Right lung (tissue), 2 donors: ENCODE measurements at regions not wholly inside any gene's neighbourhood (a gene's known extent, or its start where the extent isn't known, plus 50 kb on each side); places are given as distances from the start of the nearest gene placed in this dataset.

Source experiments
- DNase-seq, 2 donors: peaks; one replicate each; pipeline ENCODE4 v3.0.0-alpha.2; 2013

DNA sequence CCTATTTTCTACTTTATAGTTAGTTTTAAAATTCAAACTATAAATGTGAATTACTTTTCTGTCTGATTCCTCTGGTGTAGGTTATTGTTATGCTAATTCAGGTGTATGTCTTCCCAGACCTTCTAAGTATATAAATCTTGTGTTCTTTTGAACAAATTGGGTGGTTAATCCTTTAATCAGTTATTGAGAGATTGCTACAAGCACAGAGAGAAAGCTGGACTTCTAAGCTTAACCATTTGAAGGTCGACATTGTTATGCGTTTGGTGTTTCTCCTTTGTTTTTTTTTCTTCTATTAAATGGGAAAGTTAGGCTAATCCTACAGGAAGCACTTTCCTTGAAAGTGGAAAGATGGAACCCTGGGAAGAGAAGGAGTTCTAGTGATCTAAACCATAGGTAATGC lies 592.6 kb downstream of the SLC4A3 start:
- no peak for DNase-seq

DNA sequence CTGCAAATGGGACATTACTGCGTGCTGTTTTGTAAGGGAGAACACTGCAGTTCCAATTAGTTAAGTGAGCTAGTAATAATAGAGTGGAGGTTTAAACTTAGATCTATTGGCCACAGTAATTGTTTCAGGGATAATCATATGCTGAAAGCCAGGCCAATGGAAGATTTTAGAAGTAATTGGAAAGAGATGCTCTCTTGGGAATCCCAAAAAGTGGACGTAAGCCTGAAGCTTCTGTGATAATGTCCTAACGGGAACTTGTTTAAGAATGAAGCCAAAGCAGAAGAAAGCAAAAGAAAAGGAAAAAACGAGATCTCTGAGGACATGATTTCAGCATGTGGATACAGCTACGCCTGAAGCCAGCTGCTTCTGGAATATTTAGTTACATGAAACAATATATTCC lies 594.6 kb downstream of the SLC4A3 start:
- DNase-seq: no peak

DNA sequence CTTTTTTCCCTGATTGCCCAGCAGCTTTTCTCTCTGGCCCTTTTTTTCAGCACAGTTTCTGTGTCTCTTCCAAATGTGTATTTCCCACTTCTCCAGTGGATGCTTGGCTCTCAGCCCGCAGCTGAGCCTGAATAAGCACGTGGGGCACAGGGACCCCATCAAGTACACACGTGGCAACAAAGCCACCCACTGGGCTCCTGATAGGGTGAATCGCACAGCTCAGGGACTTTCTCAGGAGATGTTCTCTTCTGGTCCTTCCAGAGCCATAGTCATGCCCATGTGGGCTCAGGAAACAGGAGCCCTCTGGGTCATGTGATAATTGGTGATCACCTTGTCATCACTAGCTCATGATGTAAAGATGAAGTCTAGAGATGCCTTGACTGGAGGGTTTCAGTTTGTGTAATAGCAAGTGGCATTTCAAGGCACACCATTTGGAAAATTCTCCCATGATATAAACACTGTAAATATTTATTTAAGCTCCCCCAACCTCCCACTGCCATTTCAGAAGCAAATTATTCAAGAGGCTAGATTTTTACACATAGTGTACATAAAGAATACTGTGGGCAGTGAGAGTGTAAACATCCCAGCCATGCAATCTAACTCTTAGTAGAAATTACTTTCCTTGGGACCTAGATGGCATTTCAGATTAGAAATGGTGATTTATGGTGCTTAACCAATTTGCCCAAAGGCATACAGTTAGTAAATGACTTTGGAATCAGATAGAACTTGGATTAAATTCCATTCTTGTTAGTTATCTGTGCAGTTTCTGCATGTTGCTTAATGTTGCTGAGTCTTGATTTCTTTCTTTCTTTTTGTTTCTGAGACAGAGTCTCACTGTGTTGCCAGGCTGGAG lies 597.5 kb downstream of the SLC4A3 start:
- DNase-seq: no peak

DNA sequence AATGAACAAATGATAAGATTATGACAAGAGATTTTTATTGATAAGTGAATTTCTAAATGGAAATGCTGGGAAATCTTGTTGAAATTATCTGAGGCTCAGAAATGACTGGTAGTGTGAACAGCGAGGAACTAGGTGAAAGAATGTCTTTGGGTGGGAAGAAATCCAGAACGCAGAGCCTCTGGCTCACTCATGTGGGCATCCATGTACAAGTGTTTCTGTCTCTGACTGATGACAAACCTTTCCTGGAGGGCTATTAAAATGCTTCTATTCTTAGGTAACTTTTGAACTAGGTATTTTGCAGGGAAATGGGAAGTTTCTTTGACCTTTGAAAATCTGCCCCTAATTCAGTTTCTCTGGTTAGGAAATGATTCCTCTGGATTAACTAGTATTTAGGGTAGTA lies 598.6 kb downstream of the SLC4A3 start:
- DNase-seq: no peak

DNA sequence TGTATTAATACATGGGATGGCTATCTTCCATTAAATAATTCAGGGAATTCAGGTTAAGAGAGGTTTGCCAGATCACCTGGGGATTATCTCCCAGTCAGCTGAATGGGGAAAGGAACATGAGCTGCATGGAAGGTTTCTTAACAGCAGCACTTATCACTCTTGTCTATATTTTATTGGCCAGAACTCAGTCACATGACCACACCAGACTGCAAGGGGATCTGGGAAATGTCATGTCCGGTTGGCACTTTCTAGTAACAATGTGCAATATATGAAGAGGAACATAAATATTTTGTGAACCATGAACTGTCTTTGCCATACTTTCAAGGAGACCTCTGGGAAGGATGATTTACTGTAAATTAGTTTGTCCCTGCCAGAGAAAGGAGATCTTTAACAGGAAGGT lies 599.1 kb downstream of the SLC4A3 start:
- DNase-seq: no peak

DNA sequence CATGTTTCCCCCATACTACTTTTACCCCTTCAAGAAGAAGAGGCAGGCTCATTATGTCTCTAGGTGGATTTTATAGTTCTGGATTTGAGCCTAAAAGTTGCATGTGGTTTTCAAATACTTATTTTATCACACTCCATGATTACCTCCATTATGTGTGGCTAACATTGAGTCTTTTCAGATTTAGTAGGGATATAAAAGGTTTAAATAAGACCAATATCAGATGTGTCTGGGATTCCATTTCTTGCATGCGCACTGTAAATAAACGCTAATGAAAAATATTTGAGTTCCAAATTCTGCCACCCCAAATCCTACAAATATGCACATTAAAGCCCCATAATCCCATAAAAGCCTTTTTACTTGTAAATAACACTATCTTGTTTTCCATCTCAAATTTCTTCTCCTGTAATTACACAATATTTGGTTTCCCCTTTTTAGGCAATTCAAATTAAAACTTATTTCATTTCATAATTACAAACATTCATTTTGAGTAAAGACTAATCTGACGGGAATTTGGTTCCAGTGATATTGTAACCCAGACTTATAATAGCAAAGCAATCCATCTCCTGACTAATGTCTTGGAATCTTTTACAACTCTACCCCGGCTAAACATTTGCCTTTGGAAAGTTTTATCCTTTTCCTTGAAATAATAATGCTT lies 600.0 kb downstream of the SLC4A3 start:
- no peak for DNase-seq

DNA sequence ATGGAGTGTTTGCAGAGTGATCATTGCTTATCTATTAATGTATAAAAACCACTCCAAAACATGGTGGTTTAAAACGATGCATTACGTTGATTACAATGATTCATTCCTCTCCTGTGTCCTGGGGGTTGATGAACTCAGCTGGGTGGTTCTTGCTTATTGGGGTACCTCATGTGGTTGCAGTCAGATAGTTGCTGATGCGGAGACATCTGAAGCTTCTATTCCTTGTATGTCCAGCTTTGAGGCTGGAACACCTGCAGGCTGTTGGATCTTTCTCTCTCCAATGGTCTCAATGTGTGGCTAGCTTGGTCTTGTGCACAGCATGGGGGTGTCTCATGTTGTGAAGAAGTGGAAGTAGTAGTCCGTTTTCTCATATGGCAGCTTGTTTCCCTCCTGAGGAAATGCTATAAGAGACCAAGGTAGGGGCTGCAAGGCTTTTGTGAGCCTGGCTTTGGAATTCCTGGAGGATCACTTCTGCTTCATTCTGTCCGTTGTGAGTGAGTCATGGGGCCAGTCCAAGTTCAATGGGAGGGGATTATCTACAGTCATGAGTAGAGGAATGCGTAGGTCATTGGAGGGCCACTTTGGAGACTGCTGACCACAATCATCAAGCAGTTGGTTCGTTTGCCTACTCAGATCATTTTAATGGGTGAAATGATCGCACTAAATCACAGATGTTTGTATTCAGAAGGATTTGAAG lies 601.0 kb downstream of the SLC4A3 start:
- no peak for DNase-seq

DNA sequence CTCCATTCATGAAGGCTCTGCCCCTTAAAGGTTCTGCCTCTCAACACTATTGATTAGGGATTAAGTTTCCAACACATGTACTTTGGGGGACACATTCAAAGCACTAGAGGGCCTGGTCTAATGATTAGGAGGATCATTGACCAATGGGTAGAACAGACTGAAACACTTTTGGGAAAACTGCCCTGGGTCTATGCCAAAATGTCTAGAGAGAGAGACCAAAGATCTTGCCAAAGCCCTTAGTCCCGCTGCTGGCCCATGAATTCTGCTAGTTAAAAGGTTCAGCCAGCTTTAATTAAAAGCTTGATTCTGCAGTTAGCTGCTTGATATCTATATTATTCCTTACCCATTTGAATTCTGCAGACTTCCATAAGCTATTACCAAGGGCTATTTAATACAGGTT lies 613.2 kb downstream of the SLC4A3 start:
- no peak for DNase-seq

DNA sequence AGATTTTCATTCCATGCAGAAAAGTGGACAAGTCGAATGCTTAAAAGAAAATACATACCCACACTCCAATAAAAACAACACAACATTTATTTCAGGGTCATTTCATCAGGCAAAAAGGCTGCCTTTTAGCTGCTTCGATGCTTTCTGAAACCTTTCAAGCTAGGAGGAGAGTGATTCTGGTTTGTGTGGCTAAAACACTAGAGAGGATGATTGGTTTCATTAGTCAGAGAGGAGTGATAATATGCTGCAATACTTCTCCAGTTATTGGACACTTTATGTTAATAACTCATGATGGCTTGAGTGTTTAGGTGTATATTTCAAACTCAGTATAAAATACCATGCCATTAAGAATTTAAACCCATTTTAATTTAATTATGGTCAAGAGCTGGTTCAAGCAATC lies 614.0 kb downstream of the SLC4A3 start:
- DNase-seq: no peak

DNA sequence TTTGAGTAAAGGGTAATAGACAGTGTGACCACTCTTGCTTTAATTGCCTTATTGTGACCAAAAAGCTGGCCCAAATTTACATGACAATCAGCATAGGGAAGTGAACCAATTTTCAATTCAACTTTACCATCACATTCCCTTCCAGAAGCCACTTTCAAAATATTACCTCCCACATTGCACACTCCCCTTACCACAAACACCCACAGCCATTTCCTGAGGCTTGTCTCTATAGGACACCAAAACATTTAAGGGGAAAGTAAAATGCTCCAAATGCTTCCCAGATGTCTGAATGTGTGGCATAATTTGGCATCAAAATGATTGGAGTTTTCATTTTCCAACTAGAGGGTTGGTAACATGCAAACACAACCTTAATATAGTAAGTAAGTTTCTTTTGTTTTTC lies 616.1 kb downstream of the SLC4A3 start:
- DNase-seq: no peak

DNA sequence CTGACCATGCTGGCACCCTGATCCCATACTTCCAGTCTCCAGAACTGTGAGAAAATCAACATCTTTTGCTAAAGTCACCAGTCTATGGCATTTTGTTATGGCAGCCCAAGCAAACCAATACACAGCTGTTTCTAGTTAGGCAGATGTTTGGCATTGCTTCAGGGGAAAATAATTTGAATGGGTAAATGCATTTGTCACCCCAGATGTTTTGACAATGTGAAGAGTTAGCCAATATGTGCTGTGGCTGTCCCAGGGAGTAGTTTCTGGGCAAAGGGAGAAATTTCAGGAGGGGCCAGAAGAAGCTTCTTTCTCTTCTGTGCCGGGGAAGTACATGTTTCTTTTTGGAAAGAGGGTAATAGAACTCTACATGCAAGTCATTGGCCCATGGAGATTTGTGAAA lies 619.0 kb downstream of the SLC4A3 start:
- no peak for DNase-seq

DNA sequence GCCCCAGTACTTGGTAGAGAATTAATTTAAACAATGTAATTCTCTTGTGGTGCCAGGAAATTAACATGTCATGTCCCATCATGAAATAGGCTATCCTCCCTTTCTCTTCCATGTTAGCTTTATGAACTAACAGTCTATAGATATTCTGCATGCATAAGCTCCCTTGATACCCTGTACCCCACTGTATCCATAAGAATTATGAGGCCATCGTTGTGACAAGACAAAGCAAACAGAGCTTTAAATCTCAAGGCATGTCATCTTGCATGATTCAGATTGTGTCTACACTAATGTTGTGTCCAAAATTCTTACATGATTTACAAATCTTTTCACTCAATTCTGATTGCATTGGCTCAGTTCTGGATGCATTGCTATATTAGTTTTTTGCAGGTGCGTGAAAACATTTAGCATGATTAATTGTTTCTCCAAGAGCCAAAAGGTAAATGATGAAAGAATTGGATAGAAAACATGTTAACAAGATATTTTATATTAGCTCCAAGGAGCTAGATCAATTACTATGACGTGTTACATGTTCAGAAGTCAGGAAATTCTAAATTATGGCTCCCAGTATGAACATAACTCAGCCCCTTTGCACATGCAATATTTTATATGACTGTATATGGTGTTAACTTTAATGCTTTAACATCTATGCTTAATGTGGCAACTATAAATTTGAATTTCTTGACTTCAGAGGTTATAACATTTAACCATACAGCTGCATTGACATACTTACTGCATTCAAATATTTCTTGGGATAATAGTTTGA lies 620.3 kb downstream of the SLC4A3 start:
- DNase-seq: no peak

DNA sequence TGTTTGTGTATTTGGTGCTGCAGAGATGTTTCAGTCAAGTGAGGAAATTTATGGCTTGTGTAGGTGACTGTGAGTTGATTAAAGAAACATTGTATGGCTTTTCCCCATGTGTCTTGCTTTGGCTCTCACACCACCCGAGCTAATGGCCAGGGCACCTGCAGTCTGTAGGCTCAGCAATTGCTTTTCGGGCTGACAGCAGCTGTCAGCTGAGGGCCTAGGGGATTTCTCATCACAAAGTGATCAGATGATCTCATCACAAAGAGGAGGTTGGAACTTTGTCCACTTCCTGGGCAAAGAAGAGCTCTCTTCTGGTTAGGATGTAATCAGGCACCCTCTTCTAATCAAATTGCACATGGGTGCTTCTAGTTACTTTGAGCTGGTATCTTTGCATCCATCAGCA lies 632.2 kb downstream of the SLC4A3 start:
- DNase-seq: no peak

DNA sequence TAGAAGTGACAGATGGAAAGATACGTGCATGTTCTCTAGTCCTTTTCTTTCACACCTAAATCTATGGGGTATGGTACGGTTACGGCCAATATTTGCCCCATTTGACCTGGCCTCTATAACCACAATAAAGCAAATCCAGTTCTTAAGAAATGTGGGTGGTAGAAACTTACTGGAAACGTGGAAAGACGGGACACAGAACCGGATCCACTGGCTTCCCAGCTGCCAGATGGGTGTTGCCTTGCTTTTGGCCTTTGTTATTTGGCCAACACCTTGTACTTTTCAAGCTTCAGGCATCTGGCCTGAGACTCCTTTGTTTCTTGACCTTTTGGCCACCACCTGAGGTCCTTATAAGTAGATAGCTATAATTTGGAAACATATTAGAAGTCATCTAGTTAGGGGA lies 635.9 kb downstream of the SLC4A3 start:
- no peak for DNase-seq

DNA sequence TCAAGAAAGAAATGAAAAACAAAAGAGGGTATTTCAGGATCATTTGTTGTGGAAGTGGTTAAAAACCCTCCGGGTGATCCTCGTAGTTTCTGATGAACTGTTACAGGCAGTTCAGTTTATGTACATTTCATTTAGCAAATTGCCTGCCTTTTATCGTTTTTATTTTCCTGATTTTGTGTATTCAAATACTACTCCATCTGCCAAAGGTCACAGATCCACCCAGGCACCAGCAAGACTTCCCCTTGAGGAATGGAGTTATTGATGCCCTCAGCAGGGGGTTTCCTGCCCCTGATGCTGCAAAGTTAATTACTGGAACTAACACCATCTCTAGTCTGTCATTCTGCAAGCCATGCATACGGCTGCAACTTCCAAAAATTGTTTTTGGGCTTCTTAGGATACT lies 641.9 kb downstream of the SLC4A3 start:
- DNase-seq: no peak

DNA sequence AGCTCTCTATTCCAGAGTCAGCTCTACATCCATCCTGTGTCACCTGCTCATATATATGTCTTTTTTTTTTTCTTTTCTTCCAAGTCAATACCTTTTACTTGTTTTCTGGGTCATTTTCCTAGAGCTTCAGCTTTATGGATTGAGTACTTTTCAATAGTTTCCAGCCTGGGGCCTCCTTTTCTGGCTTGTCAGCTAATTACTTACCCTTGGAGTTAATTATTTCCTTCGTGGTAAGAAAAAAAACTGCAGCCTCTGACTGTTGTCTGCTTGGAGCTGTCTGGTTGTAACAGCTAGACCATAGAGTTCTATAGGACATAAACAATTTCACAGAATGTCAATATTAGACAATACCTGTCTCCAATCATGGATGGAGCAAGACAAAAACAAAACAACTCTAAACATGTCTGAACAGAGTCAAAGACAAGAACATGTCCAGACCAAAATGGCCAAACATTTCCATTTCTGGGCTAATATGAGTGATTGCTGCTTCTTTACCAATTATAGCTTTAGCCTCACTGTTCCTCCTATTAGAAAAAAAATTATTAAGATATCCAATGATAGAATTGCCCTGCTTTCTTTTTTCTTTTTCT lies 643.1 kb downstream of the SLC4A3 start:
- no peak for DNase-seq

DNA sequence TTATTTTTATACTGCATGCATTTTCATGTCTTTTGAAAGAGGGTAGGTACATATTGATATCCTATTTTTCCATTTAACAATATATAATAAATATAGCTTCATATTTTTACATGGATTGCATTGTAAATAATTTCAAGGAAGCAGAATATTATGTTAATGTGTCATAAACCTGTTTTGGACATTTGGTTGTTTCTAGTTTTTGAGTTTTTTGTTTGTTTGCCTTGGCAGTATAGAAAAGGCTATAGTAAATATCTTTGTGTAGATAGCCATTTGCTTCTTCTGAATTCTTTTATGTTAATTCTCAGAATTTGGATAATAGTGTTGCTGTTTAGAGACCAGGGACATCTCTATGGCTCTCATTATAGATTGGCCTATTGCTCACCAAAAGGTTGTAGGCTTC lies 645.2 kb downstream of the SLC4A3 start:
- no peak for DNase-seq

DNA sequence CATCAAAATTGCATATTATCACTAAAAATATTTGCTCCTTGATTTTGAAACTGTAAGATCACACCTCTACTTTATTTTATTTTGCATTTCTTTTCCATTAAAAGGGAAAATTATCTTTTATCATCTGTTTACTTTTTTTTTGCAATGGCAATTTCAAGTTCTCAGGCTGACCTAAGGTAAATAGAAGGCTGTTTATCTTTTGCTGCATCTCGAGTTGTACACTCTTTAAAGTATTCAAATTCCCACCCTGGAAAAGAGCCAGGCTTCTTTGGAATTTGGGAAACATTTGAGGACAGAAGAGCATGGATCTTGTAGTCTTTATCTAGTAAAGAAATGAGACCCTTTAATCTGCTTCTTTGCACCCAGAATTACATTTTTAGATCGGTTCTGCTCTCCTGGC lies 645.7 kb downstream of the SLC4A3 start:
- DNase-seq: no peak

DNA sequence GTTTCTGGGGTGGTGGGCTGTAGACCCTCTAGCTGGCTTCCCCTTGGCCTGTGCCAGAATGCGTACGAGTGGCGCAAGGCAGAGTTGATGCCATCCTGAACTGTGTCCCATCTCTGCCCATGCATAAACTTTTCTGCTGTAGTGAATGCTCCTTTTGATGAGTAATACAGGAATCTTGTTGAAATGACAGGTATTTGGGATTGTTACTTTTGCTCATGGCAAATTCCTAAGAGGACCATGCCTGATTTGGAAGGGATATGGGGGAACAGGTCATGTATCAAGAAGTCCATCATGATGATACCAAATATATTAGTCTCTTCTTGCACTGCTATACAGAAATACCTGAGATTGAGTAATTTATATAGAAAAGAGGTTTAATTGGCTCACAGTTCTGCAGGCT lies 648.0 kb downstream of the SLC4A3 start:
- no peak for DNase-seq

DNA sequence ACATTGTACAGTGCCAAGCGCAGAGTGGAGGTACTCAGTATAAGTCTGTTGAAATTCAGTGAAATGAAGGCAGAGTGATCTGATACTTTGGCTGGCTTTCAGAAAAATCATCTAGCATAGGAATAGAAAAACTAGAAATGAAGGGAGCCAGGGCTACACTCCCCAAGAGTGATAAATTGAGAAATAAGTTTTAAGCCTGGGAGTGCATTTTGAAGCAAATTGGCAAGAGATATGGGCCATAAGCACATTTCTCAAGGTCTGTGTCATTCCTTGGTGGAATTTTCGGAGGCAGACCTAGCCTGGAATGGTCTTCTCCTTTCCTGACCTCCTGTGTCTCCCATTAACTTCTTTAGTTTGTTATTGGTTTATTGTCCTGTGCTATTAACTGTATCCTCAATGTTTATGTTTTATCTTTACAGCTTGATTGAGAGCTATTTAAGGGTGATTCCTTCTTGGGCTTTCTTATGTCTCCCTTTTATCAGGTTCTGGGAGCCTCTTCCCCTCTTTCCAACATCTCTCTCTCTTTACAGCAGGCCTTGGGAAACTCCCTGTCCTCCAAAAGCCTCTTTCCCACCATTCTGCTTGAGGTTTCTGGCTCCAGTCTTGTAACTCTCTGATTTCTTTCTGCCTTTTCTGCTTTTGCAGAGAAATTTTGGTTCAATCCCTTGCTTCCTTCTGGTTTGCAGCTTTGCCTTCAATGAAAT lies 649.5 kb downstream of the SLC4A3 start:
- no peak for DNase-seq

DNA sequence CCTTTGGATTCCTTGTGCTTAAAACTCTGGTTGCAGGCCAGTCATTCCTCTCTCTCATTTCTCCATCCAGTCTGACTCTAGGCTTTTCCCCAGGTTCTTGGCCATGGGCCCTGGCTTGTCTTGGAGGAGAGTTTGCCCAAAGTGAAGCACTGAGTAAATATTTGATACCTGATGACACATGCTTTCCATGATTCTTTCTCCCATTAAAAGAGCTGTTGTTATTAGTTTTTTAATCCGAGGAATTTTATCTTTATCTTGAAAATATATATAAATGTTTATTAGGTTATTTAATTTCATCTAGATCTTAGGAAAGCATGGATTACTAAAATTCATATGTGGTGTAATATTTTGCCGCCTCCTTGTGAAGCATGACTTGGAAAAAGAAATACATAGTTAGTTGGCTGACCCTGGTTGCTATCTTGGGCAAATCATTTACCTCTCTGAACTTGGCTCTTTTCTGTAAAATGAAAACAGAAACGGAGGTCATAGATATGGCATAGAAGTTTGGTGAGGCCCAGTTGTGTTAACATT lies 650.1 kb downstream of the SLC4A3 start:
- no peak for DNase-seq
